Neuronal stem cell (in vitro differentiated cells): ENCODE measurements at regions not wholly inside any gene's neighbourhood (a gene's known extent, or its start where the extent isn't known, plus 50 kb on each side); places are given as distances from the start of the nearest gene placed in this dataset.
"Not testable (repeated sequence)": the region's sequence is repeated elsewhere in the genome, so short reads cannot be mapped to it uniquely, and the experiment has no call there.

ENCODE experiments used
- DNase-seq: peaks from one replicate; pipeline ENCODE4 v3.0.0-alpha.2; 2013; ENCODE audit warnings: low spot score
- H2AFZ ChIP-seq: one replicate; pipeline ENCODE4 v1.6.1; 2013; ENCODE audit warnings: mild to moderate bottlenecking, low read length, inconsistent platforms
- H2AK5ac ChIP-seq: 2 replicates; pipeline ENCODE4 v1.6.1; 2013; ENCODE audit warnings: low read depth, mild to moderate bottlenecking, inconsistent platforms, low read length, moderate library complexity, mixed read lengths
- H2BK120ac ChIP-seq: 2 replicates; pipeline ENCODE4 v1.6.1; 2013; ENCODE audit warnings: low read depth, mild to moderate bottlenecking, inconsistent platforms, low read length, moderate library complexity, mixed read lengths
- H2BK12ac ChIP-seq: one replicate; pipeline ENCODE4 v1.6.1; 2013; ENCODE audit warnings: low read length, inconsistent platforms
- H2BK15ac ChIP-seq: 2 replicates; pipeline ENCODE4 v1.6.1; 2013; ENCODE audit warnings: mild to moderate bottlenecking, low read length, inconsistent platforms, mixed read lengths
- H2BK5ac ChIP-seq: one replicate; pipeline ENCODE4 v1.6.1; 2013; ENCODE audit warnings: inconsistent platforms, mild to moderate bottlenecking, low read length, moderate library complexity
- H3K14ac ChIP-seq: one replicate; pipeline ENCODE4 v1.6.1; 2013; ENCODE audit warnings: low read length, inconsistent platforms
- H3K18ac ChIP-seq: 2 replicates; pipeline ENCODE4 v1.6.1; 2013; ENCODE audit warnings: low read length, inconsistent platforms
- H3K23ac ChIP-seq: 2 replicates; pipeline ENCODE4 v1.6.1; 2013; ENCODE audit warnings: low read depth, mild to moderate bottlenecking, mixed read lengths, low read length, inconsistent platforms; ENCODE audit not compliant: poor library complexity
- H3K27ac ChIP-seq: replicated peaks from 3 replicates; pipeline ENCODE4 v1.5.1; 2013; ENCODE audit warnings: low read length, inconsistent platforms
- H3K27me3 ChIP-seq, 3 experiments: 2 replicates each; pipeline ENCODE4 v1.6.1; 2013; ENCODE audit warnings: low read length in 3 of 3, mild to moderate bottlenecking in 2 of 3, inconsistent platforms in 1 of 3, low read depth in 1 of 3, mixed read lengths in 1 of 3, moderate library complexity in 1 of 3; ENCODE audit not compliant: control insufficient read depth in 3 of 3, insufficient read depth in 3 of 3
- H3K36me3 ChIP-seq, 2 donors: replicated peaks in 1 of 2; 2 replicates each; pipeline ENCODE4 v1.6.1; 2013; ENCODE audit warnings: low read length in 2 of 2; ENCODE audit not compliant: control insufficient read depth in 2 of 2, insufficient read depth in 2 of 2
- H3K4ac ChIP-seq: 2 replicates; pipeline ENCODE4 v1.6.1; 2013; ENCODE audit warnings: inconsistent platforms, mild to moderate bottlenecking, low read length, moderate library complexity
- H3K4me1 ChIP-seq, 2 donors: 1 replicate in 1 of 2; 2 replicates in 1 of 2; pipeline ENCODE4 v1.6.1; 2013; ENCODE audit warnings: low read length in 2 of 2, low read depth in 1 of 2; ENCODE audit not compliant: control insufficient read depth in 2 of 2, insufficient read depth in 1 of 2
- H3K4me2 ChIP-seq: one replicate; pipeline ENCODE4 v1.6.1; 2013; ENCODE audit warnings: mild to moderate bottlenecking, low read length, inconsistent platforms; ENCODE audit not compliant: insufficient read depth, poor library complexity, severe bottlenecking
- H3K4me3 ChIP-seq, 2 donors: 2 replicates each; pipeline ENCODE4 v1.5.1; 2013; ENCODE audit warnings: low read length in 2 of 2, mild to moderate bottlenecking in 2 of 2, inconsistent platforms in 1 of 2, moderate library complexity in 1 of 2
- H3K79me1 ChIP-seq: one replicate; pipeline ENCODE4 v1.6.1; 2013; ENCODE audit warnings: low read depth, mild to moderate bottlenecking, inconsistent platforms, low read length, moderate library complexity
- H3K9ac ChIP-seq: one replicate; pipeline ENCODE4 v1.6.1; 2013; ENCODE audit warnings: mild to moderate bottlenecking, low read depth, low read length, inconsistent platforms; ENCODE audit not compliant: poor library complexity
- H3K9me3 ChIP-seq, 2 donors: replicated peaks in 1 of 2; 2 replicates each; pipeline versions ENCODE3 to v1.6.1; 2013; ENCODE audit warnings: low read length in 2 of 2, mild to moderate bottlenecking in 2 of 2, inconsistent platforms in 1 of 2, low read depth in 1 of 2, mixed read lengths in 1 of 2, moderate library complexity in 1 of 2; ENCODE audit not compliant: control insufficient read depth in 2 of 2, insufficient read depth in 1 of 2
- H4K8ac ChIP-seq: one replicate; pipeline ENCODE4 v1.6.1; 2013; ENCODE audit warnings: low read depth, mild to moderate bottlenecking, inconsistent platforms, low read length, moderate library complexity
- H4K91ac ChIP-seq: one replicate; pipeline ENCODE4 v1.6.1; 2013; ENCODE audit warnings: low read length, low read depth, mild to moderate bottlenecking, inconsistent platforms; ENCODE audit not compliant: poor library complexity
- WGBS, 2 donors: extraction: QIAGEN DNeasy Blood & Tissue Kit; methylation state at CpG; one replicate each; pipeline ENCODE4 v1.1.7; 2013; ENCODE audit warnings: missing lambda C conversion rate in 2 of 2, mixed read lengths in 1 of 2; ENCODE audit not compliant: insufficient read length in 2 of 2, insufficient replicate concordance in 1 of 2; ENCODE audit errors: extremely low coverage in 2 of 2; 5-methylcytosine and 5-hydroxymethylcytosine counted together

GRCh38 chr5:30357371-30357770, 836.1 kb upstream of the CDH6 start:
- no peak overlapping the region for H4K8ac ChIP-seq

GRCh38 chr5:30355675-30356074, 837.8 kb upstream of the CDH6 start:
- Histone ChIP-seq H3K4me3 (no peak overlapping the region), H4K91ac (no peak overlapping the region), H3K14ac (no peak overlapping the region), H3K4me2 (no peak overlapping the region), H2BK5ac (no peak overlapping the region), H3K23ac (no peak overlapping the region), H3K4ac (no peak overlapping the region), H2BK12ac (no peak overlapping the region), H3K4me1 (no peaks in the 10 kb centered on the region), H2AK5ac (no peak overlapping the region), H3K18ac (no peak overlapping the region), H3K79me1 (no peaks in the 10 kb centered on the region), H3K36me3 (no peaks in the 10 kb centered on the region), H3K27ac (no peak overlapping the region), H3K27me3 (no peaks in the 10 kb centered on the region), H2AFZ (no peak overlapping the region), H2BK120ac (no peak overlapping the region), H2BK15ac (no peak overlapping the region), H3K9ac (no peak overlapping the region), H3K9me3 (no peaks in the 10 kb centered on the region), H4K8ac (no peak overlapping the region)
- no peak for DNase-seq
- WGBS, 2 donors = no CpG with 5 or more reads among the region's 5 CpGs

More at GRCh38 chr5:30357371-30357770, 836.1 kb upstream of the CDH6 start:
- Histone ChIP-seq H4K91ac (no peak overlapping the region), H2BK12ac (no peak overlapping the region), H3K14ac (no peak overlapping the region), H2BK120ac (no peak overlapping the region), H3K23ac (no peak overlapping the region), H3K9me3 (no peaks in the 10 kb centered on the region), H3K27ac (no peak overlapping the region), H2AK5ac (no peak overlapping the region), H3K79me1 (no peaks in the 10 kb centered on the region), H3K36me3 (no peaks in the 10 kb centered on the region), H3K18ac (no peak overlapping the region), H3K27me3 (no peaks in the 10 kb centered on the region), H2AFZ (no peak overlapping the region), H3K4me1 (no peaks in the 10 kb centered on the region), H3K4me2 (no peak overlapping the region), H2BK5ac (no peak overlapping the region), H2BK15ac (no peak overlapping the region), H3K9ac (no peak overlapping the region), H3K4ac (no peak overlapping the region), H3K4me3 (no peak overlapping the region)
- DNase-seq = no peak
- WGBS, 2 donors = no CpG with 5 or more reads among the region's 1 CpG

- H3K27me3 ChIP-seq = no peaks in the 10 kb centered on the region
- H3K4me1 ChIP-seq = no peaks in the 10 kb centered on the region
- H2BK15ac ChIP-seq = no peak overlapping the region
- no peak overlapping the region for H2BK12ac ChIP-seq
- no peak for DNase-seq
- no peak overlapping the region for H2BK5ac ChIP-seq
- H3K4me2 ChIP-seq = no peak overlapping the region
- H3K27ac ChIP-seq = no peak overlapping the region
- no peak overlapping the region for H2AK5ac ChIP-seq
- no peak overlapping the region for H3K4me3 ChIP-seq
- no peak overlapping the region for H3K9ac ChIP-seq
- H2BK120ac ChIP-seq = no peak overlapping the region
- no CpG with 5 or more reads among the region's 3 CpGs for WGBS, 2 donors
- no peak overlapping the region for H4K91ac ChIP-seq
- H4K8ac ChIP-seq = no peak overlapping the region
- no peak overlapping the region for H3K23ac ChIP-seq
- no peak overlapping the region for H2AFZ ChIP-seq
- H3K14ac ChIP-seq = no peak overlapping the region
- no peaks in the 10 kb centered on the region for H3K79me1 ChIP-seq
- H3K4ac ChIP-seq = no peak overlapping the region
- H3K36me3 ChIP-seq = no peaks in the 10 kb centered on the region
- H3K9me3 ChIP-seq = no peaks in the 10 kb centered on the region
- H3K18ac ChIP-seq = no peak overlapping the region
Observed at GRCh38 chr5:30347858-30348257, 845.6 kb upstream of the CDH6 start.

GRCh38 chr5:30345539-30346345, 847.7 kb upstream of the CDH6 start:
- not testable (repeated sequence) for H2AFZ ChIP-seq, H3K14ac ChIP-seq, H3K79me1 ChIP-seq, H2AK5ac ChIP-seq, H3K4ac ChIP-seq, H4K8ac ChIP-seq, H3K9ac ChIP-seq, H4K91ac ChIP-seq, H3K9me3 ChIP-seq, H3K4me1 ChIP-seq, H2BK120ac ChIP-seq, H2BK12ac ChIP-seq, H3K27me3 ChIP-seq, DNase-seq, H3K18ac ChIP-seq, H3K4me3 ChIP-seq, H3K27ac ChIP-seq, H2BK5ac ChIP-seq, H2BK15ac ChIP-seq, H3K4me2 ChIP-seq, H3K36me3 ChIP-seq, H3K23ac ChIP-seq
- WGBS, 2 donors = no CpG with 5 or more reads among the region's 50 CpGs
